Islet of Langerhans (tissue), 1 donor: ENCODE measurements at regions not wholly inside any gene's neighbourhood (a gene's known extent, or its start where the extent isn't known, plus 50 kb on each side); places are given as distances from the start of the nearest gene placed in this dataset.
"Not testable (repeated sequence)": the region's sequence is repeated elsewhere in the genome, so short reads cannot be mapped to it uniquely, and the experiment has no call there.

ENCODE experiments used
- FAIRE-seq: peaks from one replicate; lab custom pipeline; 2011; peaks lifted over from hg19 to GRCh38; lab: Jason Lieb, UNC

DNA sequence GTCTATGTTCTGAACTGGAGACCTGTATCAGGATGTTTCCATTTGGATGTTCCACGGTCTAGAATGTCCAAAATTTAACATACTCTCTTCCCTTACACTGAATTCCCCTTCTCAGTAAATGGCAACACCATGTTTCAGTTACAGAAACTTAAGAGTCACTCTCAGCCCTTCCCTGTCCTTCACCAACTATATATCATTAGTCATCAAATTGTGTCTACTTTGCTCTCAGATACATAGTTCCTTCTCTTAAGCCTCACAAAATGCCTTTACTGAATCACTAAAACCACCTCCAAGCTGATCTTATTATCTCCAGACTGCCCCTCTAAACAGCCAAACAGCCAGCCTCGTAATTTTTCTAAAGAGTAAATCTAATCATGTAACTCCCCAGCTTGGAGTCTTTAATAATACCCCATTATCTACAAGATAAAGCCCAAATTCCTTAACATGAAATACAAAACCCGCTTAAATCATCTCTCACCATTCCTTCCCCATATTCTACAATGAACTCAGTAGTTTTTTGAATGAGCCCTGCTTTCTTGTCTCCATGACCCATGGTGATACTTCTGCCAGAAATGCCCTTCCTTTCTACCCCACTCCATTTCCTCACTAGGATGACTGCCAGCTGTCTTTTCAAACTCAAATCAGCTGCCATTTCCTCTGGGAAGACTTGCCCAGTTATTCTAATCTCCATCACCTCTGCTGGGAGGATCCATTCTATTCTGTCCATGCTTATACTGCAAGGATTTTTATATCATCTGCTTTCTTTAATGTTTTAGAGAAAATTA, 102.7 kb upstream of the ARHGAP42 start:
- FAIRE-seq: no peak

DNA sequence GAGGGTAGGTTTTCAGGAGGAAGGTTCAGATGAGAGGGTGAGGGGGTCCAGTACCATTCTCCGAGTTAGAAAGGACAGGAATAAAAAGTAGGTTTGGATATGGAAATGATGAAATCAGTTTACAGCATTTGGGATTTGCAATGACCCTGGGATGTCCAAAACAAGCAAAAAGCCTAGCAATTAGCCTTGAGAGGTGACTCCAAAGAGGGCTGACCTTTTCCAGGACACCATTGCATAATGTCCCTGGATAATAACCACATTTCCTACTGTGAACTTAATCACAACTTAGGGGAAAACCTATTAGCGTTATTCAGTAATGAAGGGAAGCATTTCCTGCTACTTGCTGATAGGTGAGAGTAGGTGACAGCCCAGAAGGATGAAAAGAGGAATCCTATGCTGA, 101.4 kb upstream of the ARHGAP42 start:
- FAIRE-seq: no peak

DNA sequence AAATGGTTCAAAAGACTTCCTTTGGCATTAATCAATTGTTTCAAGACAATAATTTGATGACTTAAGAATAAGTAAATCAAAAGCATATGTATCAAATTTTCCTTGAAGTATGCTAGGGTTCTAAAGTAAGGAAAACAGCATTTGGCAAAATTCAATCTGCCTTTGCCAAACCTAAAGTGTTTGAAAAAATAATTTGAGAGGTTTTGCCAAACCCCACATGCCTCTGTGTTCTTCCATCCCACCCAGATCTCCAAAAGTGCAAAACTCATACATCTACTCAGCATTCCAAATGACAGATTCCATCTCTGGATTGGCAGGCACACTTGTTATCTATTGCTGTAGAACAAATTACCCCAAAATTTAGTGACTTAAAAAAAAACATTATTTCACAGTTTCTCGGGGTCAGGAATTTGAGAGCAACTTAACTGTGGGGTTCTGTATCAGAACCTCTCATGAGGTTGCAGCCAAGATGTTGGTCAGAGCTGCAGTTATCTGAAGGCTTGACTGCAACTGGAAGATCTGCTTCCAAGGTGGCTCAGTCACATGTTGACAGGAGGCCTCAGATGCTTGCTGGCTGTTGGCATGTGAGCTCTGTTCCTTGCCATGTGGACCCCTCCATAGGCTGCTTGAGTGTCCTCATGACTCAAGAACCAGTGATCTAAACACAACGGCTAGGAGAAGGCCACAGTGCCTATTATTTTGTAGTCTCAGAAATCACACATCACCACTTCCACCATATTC, 100.6 kb upstream of the ARHGAP42 start:
- no peak for FAIRE-seq

DNA sequence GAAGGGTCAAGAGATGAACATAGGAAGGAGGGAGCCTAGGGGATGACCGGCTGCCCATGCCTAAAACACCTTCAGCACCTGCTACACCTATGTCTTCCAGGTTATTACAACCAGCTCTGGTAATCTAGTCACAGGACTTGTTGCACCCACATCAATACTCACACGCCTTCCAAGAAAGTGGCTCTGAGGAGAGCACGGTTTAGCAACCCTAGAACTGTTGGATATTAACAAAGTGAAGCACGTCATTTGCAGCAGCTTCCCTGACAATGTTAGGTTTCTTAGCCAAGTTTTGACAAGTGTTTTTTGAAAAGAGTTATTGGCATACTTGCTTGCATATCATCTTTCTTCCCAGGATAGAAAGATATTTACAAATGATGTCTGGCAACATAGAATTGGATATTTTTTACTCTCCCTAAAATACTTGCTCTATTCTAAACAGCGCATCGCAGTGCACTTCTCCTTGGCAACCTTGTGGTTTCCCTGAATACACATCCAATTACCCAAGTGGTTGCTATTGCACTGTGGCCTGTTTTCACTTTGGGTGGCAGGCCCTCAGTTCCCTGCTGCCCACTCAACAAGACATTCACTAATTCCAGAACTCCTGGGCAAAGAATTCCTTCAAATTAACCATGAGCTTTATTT, 94.3 kb upstream of the ARHGAP42 start:
- FAIRE-seq: no peak

DNA sequence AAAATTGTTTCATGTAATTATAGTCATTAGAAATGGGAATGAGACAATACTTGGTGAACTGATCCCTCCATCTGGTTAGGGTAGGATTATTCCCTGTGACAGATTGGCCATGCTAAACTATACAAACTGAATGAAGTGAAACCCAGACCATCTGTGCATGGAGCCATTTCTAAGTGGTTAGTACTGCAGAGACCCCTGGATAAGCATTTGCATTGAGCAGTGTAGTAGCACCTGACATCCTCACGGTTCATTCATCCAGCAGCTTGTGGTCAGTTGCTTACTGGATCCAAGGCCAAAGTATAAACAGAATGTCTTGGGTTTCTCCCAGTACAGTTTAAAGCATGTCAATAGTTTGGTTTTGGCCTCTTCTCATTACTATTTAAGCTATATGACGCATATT, 93.8 kb upstream of the ARHGAP42 start:
- no peak for FAIRE-seq

DNA sequence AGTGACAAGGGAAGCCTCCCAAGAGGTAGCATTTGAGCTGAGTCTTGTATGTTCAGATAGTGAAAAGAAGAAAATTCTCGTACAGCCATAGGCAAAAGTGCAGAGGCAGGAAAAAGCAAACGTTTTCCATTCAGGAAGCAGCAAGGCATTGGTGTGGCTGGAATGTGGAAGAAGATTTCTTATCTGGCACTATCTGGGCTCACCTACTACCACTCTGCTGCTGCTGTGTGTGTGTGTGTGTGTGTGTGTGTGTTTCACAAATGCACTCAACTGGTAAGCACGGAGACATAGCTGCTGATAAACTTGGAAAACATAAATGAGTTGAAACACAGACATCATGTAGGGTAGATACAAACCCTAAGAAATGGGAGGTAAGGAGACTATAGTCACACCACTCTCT, 92.8 kb upstream of the ARHGAP42 start:
- no peak for FAIRE-seq

DNA sequence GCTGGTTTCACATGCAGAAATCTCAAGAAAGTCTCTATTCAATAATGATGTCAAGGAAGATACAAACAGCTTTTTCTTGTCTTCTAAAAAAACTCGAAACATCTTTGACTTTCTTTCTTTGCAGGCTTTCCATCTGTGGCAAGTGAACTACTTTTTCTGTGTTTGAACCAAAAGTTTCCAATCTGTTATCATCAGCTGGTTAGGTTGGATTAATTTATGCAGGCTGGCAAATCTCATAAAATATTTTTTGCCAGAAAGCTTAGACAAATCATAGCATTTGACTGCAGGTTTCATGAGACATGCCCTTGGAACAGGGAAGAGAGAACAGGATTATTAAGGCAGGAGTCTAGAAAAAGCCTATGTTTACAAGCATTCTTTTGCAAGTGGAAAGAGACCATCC, 86.1 kb upstream of the ARHGAP42 start:
- FAIRE-seq: no peak

DNA sequence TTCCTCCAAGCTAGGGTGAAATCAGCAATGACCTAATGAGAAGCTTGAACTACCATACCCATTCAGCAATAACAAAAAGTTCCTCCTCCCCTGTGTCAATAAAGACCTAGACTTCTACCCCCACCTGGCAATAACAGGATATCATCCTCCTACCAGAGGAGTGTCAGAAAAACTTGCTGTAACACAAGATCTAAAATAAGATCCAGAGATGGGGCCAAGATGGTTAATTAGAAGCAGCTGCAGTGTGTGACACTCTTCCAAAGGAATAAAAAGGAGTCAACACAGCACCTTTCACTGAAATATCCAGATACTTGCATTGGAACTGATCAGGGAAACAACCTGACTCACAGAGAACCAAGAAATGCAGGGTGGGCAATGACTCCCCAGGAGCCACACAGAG, 84.4 kb upstream of the ARHGAP42 start:
- no peak for FAIRE-seq

DNA sequence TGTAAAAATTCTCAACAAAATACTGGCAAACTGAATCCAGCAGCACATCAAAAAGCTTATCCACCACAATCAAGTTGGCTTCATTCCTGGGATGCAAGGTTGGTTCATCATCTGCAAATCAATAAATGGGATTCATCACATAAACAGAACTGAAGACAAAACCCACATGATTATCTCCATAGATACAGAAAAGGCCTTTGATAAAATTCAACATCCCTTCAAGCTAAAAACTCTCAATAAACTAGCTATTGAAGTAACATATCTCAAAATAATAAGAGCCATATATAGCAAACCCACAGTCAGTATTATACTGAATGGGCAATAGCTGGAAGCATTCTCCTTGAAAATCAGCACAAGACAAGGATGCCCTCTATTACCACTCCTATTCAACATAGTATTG, 79.3 kb upstream of the ARHGAP42 start:
- not testable (repeated sequence) for FAIRE-seq

DNA sequence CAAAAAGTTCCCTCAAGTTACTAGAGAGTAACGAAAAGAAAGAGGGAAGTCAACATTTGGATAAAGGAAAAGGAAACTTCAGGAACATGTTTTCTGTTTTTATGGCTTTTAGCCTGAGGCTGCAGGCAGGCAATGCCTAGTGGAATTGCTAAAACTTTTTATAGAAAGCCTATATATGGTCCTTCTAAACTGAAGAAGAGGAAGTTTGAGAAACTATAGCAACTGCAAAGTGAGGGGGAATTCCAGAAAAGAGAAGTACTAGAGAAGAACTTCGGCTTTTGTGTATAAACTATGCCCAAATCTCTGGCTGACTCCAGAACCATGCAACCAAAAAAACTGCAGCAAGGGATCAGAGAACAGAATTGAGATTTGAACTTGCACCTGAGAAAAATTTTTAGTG, 74.3 kb upstream of the ARHGAP42 start:
- no peak for FAIRE-seq

DNA sequence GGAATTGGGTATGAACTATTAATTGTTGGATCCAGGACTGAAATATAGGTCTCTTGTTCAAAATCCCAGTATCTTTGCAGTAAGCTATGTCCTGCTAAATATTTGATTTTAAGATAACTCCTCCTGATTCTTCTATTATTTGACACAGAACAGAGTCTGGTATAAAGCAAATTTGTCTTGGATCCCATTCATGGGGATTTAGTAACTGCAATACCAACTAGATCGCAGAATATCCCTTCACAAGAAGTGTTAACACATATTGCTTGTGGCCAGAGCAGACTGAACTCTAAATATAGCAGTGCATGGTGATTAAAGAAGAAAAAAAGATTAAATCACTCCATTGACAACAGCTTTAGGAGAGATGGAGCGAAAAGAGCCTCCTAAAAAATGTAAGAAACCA, 68.2 kb upstream of the ARHGAP42 start:
- no peak for FAIRE-seq

DNA sequence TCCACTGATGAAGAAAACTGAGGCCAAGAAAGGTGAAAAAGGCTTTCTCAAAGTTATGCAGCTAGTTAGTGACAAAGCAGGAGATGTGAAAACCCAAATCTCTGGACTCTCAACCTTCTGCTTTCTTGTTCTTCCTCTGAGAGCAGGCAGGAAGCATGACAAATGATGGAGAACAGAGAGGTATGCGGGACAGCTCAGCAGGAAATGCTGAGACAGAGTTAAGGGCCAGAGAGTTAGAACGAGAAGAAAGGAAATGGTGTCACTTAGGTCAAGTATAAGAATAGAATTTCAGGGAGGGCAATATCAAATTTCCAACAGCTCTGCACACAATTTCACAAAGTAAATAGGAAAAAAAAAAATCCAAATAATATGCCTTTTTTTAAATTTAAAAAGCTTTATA, 67.6 kb upstream of the ARHGAP42 start:
- no peak for FAIRE-seq

DNA sequence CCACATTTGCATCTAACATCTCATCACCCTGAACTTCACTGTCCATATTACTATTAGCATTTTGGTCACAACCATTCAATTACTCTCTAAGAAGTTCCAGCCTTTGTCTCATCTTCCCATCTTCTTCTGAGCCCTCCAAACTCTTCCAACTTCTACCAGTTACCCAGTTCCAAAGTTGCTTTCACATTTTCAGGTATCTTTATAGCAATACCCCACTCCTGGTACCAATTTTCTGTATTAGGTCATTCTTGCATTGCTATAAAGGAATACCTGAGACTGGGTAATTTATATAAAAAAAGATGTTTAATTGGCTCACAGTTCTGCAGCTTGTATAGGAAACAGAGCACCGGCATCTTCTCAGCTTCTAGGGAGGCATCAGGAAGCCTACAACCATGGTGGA, 64.7 kb upstream of the ARHGAP42 start:
- no peak for FAIRE-seq

DNA sequence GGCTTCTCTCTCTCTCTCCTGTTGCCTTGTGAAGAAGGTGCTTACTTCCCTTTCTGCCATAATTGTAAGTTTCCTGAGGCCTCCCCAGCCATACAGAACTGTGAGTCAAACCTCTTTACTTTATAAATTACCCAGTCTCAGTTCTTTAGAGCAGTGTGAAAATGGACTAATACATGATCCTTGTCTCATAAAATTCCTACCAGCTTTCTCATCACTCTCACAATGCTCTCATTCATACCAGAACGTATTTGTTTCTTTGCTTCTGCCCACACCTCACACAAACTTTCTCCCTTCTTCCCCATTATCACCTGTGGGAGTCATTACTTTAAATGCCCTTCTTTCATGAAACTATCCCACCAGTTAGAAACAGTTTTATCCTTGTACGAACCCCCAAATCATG, 62.7 kb upstream of the ARHGAP42 start:
- no peak for FAIRE-seq

DNA sequence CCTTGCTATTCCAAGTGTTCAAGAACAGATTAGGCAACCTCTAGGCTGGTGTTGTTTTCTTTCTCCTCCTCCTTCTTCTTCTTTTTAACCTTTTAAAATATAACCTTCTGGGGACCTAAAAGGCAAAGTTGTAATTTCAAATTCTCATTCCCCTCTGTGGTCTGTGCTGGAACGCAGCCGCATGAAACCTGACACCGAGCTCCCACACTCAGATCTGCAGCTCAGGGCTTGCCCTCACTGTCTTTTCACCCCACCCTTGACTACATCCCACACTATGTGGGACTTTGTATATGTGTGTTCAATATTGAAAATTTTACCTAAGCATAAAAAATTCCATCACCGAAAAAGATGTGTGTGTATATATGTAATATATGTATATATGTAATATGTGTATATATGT, 62.0 kb upstream of the ARHGAP42 start:
- FAIRE-seq: no peak

DNA sequence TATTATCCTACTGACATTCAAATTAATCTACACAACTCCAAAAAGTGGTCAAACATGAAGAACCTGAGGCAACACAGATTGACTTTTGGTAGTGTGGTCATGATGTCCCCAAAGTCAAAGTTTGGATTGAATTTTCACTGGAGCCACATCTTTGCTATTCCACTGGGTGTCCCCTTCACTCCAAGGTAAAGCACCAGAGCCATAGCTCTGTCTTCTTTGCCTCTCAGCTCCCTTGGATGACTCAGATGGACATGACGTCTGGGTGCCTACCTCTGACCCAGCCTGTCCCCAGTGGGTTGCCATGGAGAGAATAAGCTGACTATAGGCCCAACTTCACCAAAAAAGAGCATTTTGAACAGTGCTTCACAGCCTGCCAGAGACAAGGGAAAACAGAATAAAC, 57.4 kb upstream of the ARHGAP42 start:
- FAIRE-seq: no peak

DNA sequence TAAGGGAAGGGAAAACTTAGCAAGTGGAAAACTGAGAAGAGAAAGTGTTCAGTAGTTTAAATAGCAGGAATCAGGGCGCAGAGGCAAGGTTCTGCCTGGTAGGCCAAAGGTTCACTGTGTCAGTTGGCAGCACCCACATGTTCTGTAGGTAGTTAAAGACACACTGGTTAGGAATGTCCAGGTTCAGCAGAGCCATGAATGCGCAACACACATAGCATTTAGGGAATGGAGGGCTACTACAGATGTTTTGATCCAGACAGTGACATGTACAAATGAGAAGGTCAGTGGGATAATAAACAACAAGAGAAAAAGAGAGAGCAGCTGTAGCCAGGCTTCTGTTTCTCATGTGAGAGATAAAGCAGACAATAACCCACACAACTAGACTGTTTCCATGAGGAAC, 56.2 kb upstream of the ARHGAP42 start:
- no peak for FAIRE-seq

DNA sequence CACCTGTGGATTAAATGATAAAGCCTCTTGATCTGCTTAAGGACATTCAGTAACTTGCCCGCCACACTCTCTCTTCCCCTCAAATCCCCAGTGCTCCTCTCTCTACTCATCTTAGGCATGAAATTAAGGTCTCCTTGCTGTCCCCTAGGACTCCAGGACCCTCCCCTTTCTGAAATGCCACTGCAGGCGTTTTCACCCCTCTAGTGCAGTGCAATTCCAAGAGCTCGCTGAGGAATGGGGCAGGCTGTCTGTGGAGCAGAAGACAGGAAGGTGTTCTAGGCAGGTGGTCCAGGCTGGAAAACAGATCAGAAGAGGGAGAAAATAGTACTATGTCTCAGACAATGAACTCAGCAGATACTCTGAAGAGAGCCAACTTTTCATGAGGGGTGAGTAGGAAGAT, 55.8 kb upstream of the ARHGAP42 start:
- FAIRE-seq: no peak

DNA sequence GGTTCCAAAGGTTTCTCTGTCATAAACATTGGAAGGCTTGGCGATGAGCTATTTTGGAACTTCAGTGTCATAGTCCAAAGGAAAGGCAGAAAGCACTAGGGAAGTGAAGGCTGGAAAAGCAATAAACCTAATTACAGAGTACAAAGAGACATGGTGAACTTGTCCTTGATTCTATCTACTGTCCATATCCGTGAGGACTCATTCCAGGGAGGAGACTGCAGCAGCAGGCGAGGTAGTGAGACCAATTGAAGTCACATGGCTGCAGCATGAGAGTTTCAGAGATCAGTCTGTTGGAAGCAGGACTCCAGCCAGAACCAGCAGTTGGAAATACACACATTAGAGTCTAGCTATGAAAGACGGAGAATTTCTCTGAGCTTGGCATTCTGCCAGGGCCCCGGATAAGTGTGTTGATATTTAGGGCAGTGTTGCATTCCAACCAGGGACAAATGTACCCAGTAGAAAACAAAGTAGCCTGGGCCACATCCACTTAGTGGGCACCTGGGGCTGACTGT, 54.1 kb upstream of the ARHGAP42 start:
- FAIRE-seq: no peak

DNA sequence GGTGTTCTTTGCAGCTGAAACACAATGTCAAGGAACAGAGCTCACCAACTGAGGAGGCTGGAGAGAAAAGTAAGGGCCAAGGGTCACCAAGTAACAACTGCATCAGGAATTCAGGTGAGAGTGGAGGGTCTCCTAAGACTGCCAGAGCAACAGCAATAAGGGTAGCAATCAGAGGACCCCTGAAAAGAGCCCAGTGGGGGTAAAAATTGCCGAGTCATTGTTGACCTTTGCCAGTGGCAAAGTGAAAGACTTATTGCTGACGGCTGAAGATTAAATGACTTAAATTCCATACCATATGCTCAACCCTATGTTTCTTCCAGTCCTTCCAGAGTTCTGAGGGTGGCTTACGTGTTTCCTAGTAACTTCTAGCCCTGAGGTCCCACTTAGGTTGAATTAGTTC, 51.9 kb upstream of the ARHGAP42 start:
- FAIRE-seq: no peak

DNA sequence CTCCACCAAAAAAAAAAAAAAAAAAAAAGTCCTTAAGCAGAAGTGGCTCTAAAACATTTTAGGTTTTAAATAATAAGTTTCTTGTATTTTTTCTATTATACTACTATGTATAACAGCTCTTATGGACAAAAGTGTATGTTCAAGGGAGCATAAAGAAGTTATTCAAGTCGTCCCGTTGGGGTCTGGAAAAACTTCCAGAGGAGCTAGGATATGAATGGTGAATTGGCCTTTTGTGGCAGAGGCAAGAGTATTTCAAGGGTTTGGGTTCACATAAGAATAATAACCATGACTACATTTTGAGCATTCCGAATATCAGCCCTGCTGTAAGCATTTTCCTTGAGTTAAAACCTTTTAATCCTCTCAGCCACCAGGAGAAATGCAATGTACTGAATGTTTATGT, 50.6 kb upstream of the ARHGAP42 start:
- FAIRE-seq: no peak
